ENCODE measurements at regions not wholly inside any gene's neighbourhood (a gene's known extent, or its start where the extent isn't known, plus 50 kb on each side); places are given as distances from the start of the nearest gene placed in this dataset.
"Not testable (repeated sequence)": the region's sequence is repeated elsewhere in the genome, so short reads cannot be mapped to it uniquely, and the experiment has no call there.

- H3K27ac Mint-ChIP-seq: no peak overlapping the region
- H3K9me3 Mint-ChIP-seq: no peaks in the 10 kb centered on the region
- H3K4me3 Mint-ChIP-seq: no peak overlapping the region
- no peaks in the 10 kb centered on the region for H3K36me3 Mint-ChIP-seq
- peaks cover 9 to 20% of the 10 kb centered on the region in 2 donors for H3K27me3 Mint-ChIP-seq
- no peaks in the 10 kb centered on the region for H3K4me1 Mint-ChIP-seq (ENCODE audit: low read depth in 2 of 2)
- ATAC-seq: no peak
- DNase-seq (ENCODE audit: low spot score): no peak
Observed at GRCh38 chr11:134956450-134957210, 544.6 kb upstream of the B3GAT1 start.

- DNase-seq (ENCODE audit: low spot score); H3K4me3 Mint-ChIP-seq; H3K27ac Mint-ChIP-seq; H3K4me1 Mint-ChIP-seq (ENCODE audit: low read depth in 2 of 2); H3K9me3 Mint-ChIP-seq; ATAC-seq; H3K36me3 Mint-ChIP-seq: not testable (repeated sequence)
- H3K27me3 Mint-ChIP-seq: peaks cover 14 to 21% of the 10 kb centered on the region in 2 donors
Observed at GRCh38 chr11:134955970-134956369, 543.9 kb upstream of the B3GAT1 start.

DNA sequence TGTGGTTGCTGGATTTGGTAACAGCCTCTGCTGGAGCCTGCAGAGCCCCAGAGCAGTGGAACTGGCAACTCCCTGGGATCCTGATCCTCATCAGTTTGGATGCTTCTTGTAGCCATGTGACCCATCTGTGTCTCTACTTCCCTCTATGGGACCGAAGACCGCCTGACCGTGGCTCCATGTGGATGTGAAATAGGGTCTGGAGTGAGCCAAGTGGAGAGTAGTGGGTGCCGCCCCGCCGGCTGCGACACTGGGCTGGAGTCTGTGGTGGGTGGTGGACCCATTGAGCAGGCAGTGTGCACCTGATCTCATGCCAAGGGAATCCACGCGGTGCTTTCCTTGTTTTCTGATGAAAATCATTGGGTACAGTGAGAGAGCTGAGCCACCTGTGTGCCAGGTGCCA is 543.2 kb upstream of the B3GAT1 start:
- H3K36me3 Mint-ChIP-seq: no peaks in the 10 kb centered on the region
- no peaks in the 10 kb centered on the region for H3K9me3 Mint-ChIP-seq
- no peaks in the 10 kb centered on the region for H3K4me1 Mint-ChIP-seq (ENCODE audit: low read depth in 2 of 2)
- DNase-seq (ENCODE audit: low spot score): no peak
- H3K27me3 Mint-ChIP-seq: peaks cover 14 to 19% of the 10 kb centered on the region in 2 donors
- H3K27ac Mint-ChIP-seq: no peak overlapping the region
- ATAC-seq: no peak
- no peak overlapping the region for H3K4me3 Mint-ChIP-seq

GRCh38 chr11:134954456-134954855 is 542.4 kb upstream of the B3GAT1 start:
- not testable (repeated sequence) for H3K4me1 Mint-ChIP-seq (ENCODE audit: low read depth in 2 of 2); DNase-seq (ENCODE audit: low spot score); ATAC-seq; H3K9me3 Mint-ChIP-seq; H3K27ac Mint-ChIP-seq; H3K4me3 Mint-ChIP-seq; H3K36me3 Mint-ChIP-seq
- peaks cover 14 to 19% of the 10 kb centered on the region in 2 donors for H3K27me3 Mint-ChIP-seq

GRCh38 chr11:134953417-134953970 is 541.5 kb upstream of the B3GAT1 start:
- H3K4me1 Mint-ChIP-seq (ENCODE audit: low read depth in 2 of 2); DNase-seq (ENCODE audit: low spot score); ATAC-seq; H3K4me3 Mint-ChIP-seq; H3K9me3 Mint-ChIP-seq; H3K36me3 Mint-ChIP-seq; H3K27ac Mint-ChIP-seq: not testable (repeated sequence)
- peaks cover 19 to 24% of the 10 kb centered on the region in 2 donors for H3K27me3 Mint-ChIP-seq

DNA sequence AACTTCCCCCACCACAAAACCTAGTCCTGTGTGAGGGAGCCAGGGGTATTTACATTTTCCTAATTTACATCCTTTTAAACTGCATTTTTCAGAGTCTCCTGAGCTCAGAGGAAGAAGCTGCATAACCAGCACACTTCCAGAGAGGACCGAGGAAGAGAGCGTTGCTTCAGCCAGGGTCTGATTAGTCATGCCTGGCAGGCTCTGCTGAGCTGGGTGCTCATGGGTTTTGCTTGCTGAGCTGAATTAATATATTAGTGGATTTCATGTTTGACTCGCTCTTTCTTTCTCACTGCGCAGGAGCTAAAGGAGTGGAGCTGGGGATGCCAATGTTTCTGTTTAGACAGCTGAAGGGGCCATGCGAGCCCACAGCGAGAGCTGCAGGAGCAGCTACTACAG is 539.3 kb upstream of the B3GAT1 start:
- Mint-ChIP-seq H3K27ac (no peak overlapping the region), H3K27me3 (peaks cover 19 to 26% of the 10 kb centered on the region in 2 donors), H3K4me3 (no peak overlapping the region), H3K36me3 (no peaks in the 10 kb centered on the region), H3K4me1 (ENCODE audit: low read depth in 2 of 2) (no peaks in the 10 kb centered on the region), H3K9me3 (no peaks in the 10 kb centered on the region)
- no peak for ATAC-seq
- no peak for DNase-seq (ENCODE audit: low spot score)

GRCh38 chr11:134950692-134951304 is 538.8 kb upstream of the B3GAT1 start:
- no peak for DNase-seq (ENCODE audit: low spot score)
- no peak for ATAC-seq
- no peak overlapping the region for H3K4me3 Mint-ChIP-seq
- H3K27ac Mint-ChIP-seq: no peak overlapping the region
- no peaks in the 10 kb centered on the region for H3K4me1 Mint-ChIP-seq (ENCODE audit: low read depth in 2 of 2)
- H3K27me3 Mint-ChIP-seq: peaks cover 19 to 26% of the 10 kb centered on the region in 2 donors
- H3K9me3 Mint-ChIP-seq: no peaks in the 10 kb centered on the region
- H3K36me3 Mint-ChIP-seq: no peaks in the 10 kb centered on the region

DNA sequence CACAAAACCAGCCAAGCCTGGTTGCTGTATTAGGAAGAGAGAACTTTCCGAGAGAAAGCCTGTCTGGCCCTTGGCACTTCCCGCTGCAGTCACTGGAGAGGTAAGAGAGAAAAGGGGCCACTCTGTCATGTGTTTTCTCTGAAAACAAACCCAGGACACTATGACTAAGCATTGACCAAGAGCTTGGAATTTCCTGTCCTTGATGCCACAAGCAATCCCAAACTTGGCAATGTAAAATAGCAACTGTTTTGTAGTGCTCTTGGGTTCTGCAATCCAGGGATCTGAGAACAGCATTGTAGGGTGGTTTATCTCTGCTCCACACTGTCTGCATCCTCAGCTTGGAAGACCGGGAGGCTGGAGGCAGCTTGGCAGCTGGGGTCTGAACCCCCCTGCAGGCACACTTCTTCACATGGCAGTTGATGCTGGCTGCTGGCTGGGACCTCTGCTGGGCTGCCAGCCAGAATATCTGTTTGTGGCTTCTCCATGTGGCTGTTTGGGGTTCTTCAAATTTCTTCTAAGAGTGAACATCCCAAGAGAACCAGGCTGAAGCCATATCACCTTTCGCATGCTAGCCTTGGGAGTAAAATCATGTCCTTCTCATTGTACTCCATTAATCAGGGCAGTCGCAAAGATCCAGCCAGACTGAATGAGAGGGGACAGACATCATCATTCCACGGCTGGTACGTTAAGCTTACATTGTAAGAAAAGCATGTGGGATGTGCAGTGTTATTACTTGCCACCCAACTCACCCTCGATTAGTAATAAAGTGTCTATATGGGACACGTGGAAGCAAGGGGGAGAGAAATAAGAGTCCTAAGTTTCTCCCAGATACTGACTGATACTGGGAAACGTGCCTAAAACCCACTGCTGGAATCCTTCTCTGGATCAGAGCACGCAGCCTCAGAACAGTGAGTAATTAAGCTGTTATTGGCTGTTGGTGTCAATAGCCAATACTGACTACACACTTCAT is 537.4 kb upstream of the B3GAT1 start:
- Mint-ChIP-seq H3K27me3 (peaks cover 19 to 21% of the 10 kb centered on the region in 2 donors), H3K27ac (no peak overlapping the region), H3K4me1 (ENCODE audit: low read depth in 2 of 2) (no peaks in the 10 kb centered on the region), H3K4me3 (no peak overlapping the region), H3K36me3 (no peaks in the 10 kb centered on the region), H3K9me3 (no peaks in the 10 kb centered on the region)
- no peak for DNase-seq (ENCODE audit: low spot score)
- no peak for ATAC-seq

GRCh38 chr11:134947556-134947955 is 535.5 kb upstream of the B3GAT1 start:
- H3K27me3 Mint-ChIP-seq: peaks cover 13 to 14% of the 10 kb centered on the region in 2 donors
- no peak overlapping the region for H3K4me3 Mint-ChIP-seq
- H3K9me3 Mint-ChIP-seq: no peaks in the 10 kb centered on the region
- H3K4me1 Mint-ChIP-seq (ENCODE audit: low read depth in 2 of 2): no peaks in the 10 kb centered on the region
- DNase-seq (ENCODE audit: low spot score) (no peak), ATAC-seq (no peak)
- no peak overlapping the region for H3K27ac Mint-ChIP-seq
- no peaks in the 10 kb centered on the region for H3K36me3 Mint-ChIP-seq

- Mint-ChIP-seq H3K9me3 (no peaks in the 10 kb centered on the region), H3K36me3 (no peaks in the 10 kb centered on the region), H3K27ac (no peak overlapping the region), H3K4me3 (no peak overlapping the region), H3K27me3 (peaks cover 7% of the 10 kb centered on the region in 2 donors), H3K4me1 (ENCODE audit: low read depth in 2 of 2) (no peaks in the 10 kb centered on the region)
- DNase-seq (ENCODE audit: low spot score): no peak
- peak in 1 of 2 donors; percentile 29 for ATAC-seq
Observed at GRCh38 chr11:134945993-134946392, 534.0 kb upstream of the B3GAT1 start.

DNA sequence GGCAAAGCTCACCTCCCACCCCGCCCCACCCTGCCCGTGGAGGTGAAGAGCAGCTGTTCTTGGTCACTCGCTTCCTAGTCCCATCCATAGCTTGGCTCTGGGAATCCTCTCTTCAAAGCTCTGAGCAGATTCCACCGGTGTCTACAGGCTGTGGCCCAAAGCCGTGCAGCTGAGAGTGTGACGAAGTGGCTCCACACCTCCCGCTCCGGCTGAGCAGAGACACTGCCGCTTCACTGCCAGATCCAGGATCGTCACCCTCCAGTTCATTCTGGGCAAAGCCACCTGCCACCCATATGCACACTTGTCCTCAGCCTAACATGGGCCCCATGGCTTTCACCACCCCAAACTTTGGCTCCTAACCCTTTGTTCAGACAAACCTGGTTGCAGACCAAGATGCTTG is 532.9 kb upstream of the B3GAT1 start:
- Mint-ChIP-seq H3K36me3 (no peaks in the 10 kb centered on the region), H3K27me3 (peaks cover 7% of the 10 kb centered on the region in 2 donors), H3K4me3 (no peak overlapping the region), H3K9me3 (no peaks in the 10 kb centered on the region), H3K27ac (no peak overlapping the region), H3K4me1 (ENCODE audit: low read depth in 2 of 2) (no peaks in the 10 kb centered on the region)
- no peak for ATAC-seq
- DNase-seq (ENCODE audit: low spot score): no peak

DNA sequence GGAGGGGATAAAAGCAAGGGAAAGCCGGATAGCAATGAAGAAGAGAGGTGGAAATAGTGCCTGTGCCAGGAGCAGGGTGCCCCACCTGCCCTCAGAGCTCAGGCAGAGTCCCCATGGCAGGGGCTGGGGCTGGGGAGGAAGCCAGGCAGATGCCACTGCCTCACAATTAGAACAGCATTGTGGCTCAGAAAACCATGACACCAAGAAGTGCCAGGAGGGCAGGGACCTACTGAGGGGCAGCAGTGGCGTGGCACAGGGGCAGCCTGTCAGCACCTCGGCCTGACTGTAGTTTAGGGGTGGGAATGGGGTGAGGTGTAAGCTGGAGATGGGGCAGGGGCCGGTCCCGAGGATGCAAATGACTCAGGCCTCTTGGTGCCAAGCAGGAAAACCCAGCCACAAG is 532.1 kb upstream of the B3GAT1 start:
- ATAC-seq (peak in 1 of 2 donors; percentile 25), DNase-seq (ENCODE audit: low spot score) (no peak)
- Mint-ChIP-seq H3K9me3 (no peaks in the 10 kb centered on the region), H3K4me1 (ENCODE audit: low read depth in 2 of 2) (no peaks in the 10 kb centered on the region), H3K36me3 (no peaks in the 10 kb centered on the region), H3K27me3 (peaks cover 7% of the 10 kb centered on the region in 2 donors), H3K27ac (no peak overlapping the region), H3K4me3 (no peak overlapping the region)

DNA sequence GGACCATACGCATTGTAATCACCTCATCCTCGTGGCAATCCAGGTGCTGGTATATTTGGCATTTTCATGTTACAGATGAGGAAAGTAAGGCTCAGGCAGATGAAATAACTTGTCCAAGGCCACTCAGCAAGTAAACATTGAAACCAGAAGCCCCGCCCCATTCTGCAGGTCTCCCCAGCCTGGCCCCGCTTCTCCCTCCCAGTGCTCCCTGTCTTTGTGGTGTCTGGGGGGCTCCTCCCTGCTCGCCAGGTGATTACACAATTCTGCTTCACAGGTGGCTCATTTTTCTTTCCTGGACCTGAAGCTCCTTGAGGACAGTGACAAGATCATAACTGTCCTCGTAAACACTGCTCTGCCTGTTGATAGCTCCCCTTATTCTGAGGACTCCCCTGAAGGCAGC is 531.5 kb upstream of the B3GAT1 start:
- DNase-seq (ENCODE audit: low spot score) (no peak), ATAC-seq (no peak)
- H3K27me3 Mint-ChIP-seq: peaks cover 2 to 3% of the 10 kb centered on the region in 2 donors
- no peak overlapping the region for H3K4me3 Mint-ChIP-seq
- H3K4me1 Mint-ChIP-seq (ENCODE audit: low read depth in 2 of 2): no peaks in the 10 kb centered on the region
- H3K27ac Mint-ChIP-seq: no peak overlapping the region
- H3K9me3 Mint-ChIP-seq: no peaks in the 10 kb centered on the region
- H3K36me3 Mint-ChIP-seq: no peaks in the 10 kb centered on the region

Data from natural killer cell treated with Interleukin-12 subunit alpha and Interleukin-12 subunit beta and Interleukin-15 and Interleukin-18, amount 100 ng/mL, for 72 hours (primary cell).